ENCODE measurements at regions not wholly inside any gene's neighbourhood (a gene's known extent, or its start where the extent isn't known, plus 50 kb on each side); places are given as distances from the start of the nearest gene placed in this dataset.

DNA sequence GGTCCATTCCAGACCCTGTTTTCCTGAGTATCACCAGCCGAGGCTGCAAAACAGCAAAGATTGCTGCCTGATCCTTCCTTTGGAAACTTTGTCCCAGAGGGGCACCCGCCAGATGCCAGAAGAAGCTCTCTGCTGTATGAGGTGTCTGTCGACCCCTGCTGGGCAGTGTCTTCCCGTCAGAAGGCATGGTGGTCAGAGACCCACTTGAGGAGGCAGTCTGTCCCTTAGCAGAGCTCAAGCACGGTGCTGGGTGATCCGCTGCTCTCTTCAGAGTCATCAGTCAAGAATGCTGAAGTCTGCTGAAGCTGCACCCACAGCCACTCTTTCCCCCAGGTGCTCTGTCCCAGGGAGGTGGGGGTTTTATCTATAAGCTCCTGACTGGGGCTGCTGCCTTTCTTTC, 1121.2 kb downstream of the NSUN3 start:
- H3K27ac ChIP-seq (ENCODE audit: low read length in 2 of 2), result no peak overlapping the region
- ChIA-PET POLR2A (no interaction called here), CTCF (no interaction called here)
- H4K20me1 ChIP-seq (ENCODE audit: control insufficient read depth, insufficient read depth, low read length, poor library complexity, severe bottlenecking), result no peaks in the 10 kb centered on the region
- no peak overlapping the region for H3K4me3 ChIP-seq (ENCODE audit: control extremely low read depth in 1 of 5, extremely low read depth in 1 of 5, insufficient read depth in 1 of 5, low read depth in 2 of 5, low read length in 4 of 5)
- H3K36me3 ChIP-seq (replicated peaks in 1 of 2; ENCODE audit: control extremely low read depth in 1 of 2, control insufficient read depth in 1 of 2, extremely low read depth in 1 of 2, insufficient read depth in 2 of 2, low read length in 1 of 2), result no peaks in the 10 kb centered on the region
- ATAC-seq (ENCODE audit: low read depth), result no peak
- H3K9me3 Mint-ChIP-seq (ENCODE audit: insufficient read depth), result peaks cover 6% of the 10 kb centered on the region
- H3K4me1 ChIP-seq (ENCODE audit: control insufficient read depth in 2 of 2, insufficient read depth in 2 of 2, low read length in 2 of 2), result no peaks in the 10 kb centered on the region
- no peak overlapping the region for H2AFZ ChIP-seq (ENCODE audit: insufficient read depth, low read depth, low read length, poor library complexity, severe bottlenecking)
- no peaks in the 10 kb centered on the region for H3K27me3 Mint-ChIP-seq
- H3K27me3 ChIP-seq (replicated peaks in 1 of 4; ENCODE audit: control extremely low read depth in 1 of 4, control insufficient read depth in 3 of 4, insufficient read depth in 4 of 4, low read length in 3 of 4), result no peaks in the 10 kb centered on the region
- H3K9me3 ChIP-seq (ENCODE audit: control extremely low read depth in 1 of 3, control insufficient read depth in 2 of 3, insufficient read depth in 1 of 3, low read length in 2 of 3), result peaks cover 1 to 10% (median 3%) of the 10 kb centered on the region in 3 donors
- H3K27ac Mint-ChIP-seq, result no peak overlapping the region
- intact Hi-C loops (cut with micrococcal nuclease), result no loop called here
- H3K79me2 ChIP-seq (ENCODE audit: control insufficient read depth, insufficient read depth, low read length), result no peaks in the 10 kb centered on the region
- no peak overlapping the region for H3K4me2 ChIP-seq (replicated peaks; ENCODE audit: low read depth, low read length, poor library complexity, severe bottlenecking)
- H3K4me3 Mint-ChIP-seq, result no peak overlapping the region
- TF ChIP-seq, protein P1, sequence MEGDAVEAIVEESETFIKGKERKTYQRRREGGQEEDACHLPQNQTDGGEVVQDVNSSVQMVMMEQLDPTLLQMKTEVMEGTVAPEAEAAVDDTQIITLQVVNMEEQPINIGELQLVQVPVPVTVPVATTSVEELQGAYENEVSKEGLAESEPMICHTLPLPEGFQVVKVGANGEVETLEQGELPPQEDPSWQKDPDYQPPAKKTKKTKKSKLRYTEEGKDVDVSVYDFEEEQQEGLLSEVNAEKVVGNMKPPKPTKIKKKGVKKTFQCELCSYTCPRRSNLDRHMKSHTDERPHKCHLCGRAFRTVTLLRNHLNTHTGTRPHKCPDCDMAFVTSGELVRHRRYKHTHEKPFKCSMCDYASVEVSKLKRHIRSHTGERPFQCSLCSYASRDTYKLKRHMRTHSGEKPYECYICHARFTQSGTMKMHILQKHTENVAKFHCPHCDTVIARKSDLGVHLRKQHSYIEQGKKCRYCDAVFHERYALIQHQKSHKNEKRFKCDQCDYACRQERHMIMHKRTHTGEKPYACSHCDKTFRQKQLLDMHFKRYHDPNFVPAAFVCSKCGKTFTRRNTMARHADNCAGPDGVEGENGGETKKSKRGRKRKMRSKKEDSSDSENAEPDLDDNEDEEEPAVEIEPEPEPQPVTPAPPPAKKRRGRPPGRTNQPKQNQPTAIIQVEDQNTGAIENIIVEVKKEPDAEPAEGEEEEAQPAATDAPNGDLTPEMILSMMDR (IDR thresholded peaks at IDR 0.05), result no peak
- no peak for TF ChIP-seq EZH2 (IDR thresholded peaks at IDR 0.05; ENCODE audit: borderline replicate concordance, insufficient read depth, low read depth, low read length, poor library complexity, severe bottlenecking)
- H3K9ac ChIP-seq (ENCODE audit: low read length), result no peak overlapping the region
- 86% methylated on average over 6 of the region's 6 CpGs for WGBS (ENCODE audit: insufficient coverage)
- H3K4me1 Mint-ChIP-seq, result no peaks in the 10 kb centered on the region
- DNase-seq, result no peak

DNA sequence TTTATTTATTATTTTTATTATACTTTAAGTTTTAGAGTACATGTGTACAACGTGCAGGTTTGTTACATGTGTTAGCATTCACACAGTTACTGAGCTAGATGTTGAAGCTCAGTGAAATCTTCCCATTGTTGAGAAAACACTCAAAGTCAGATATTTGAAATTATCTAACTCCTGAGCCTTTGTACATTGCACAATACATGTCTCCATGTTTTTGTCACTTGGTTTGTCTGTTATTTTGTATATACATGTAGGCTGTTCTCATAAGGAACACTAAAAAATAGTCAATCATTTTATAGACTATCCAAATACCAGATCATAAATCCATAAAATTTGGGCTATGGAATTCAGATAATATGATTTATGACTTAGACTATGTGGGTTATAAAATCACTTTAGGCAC, 1126.5 kb downstream of the NSUN3 start:
- no peaks in the 10 kb centered on the region for H3K4me1 ChIP-seq (ENCODE audit: control insufficient read depth in 2 of 2, insufficient read depth in 2 of 2, low read length in 2 of 2)
- WGBS (ENCODE audit: insufficient coverage), result no CpG with 5 or more reads among the region's 1 CpG
- POLR2A ChIA-PET, result no interaction called here
- intact Hi-C loops (cut with micrococcal nuclease), result no loop called here
- H3K27ac Mint-ChIP-seq, result no peak overlapping the region
- H3K4me3 Mint-ChIP-seq, result no peak overlapping the region
- no peaks in the 10 kb centered on the region for H3K27me3 ChIP-seq (replicated peaks in 1 of 4; ENCODE audit: control extremely low read depth in 1 of 4, control insufficient read depth in 3 of 4, insufficient read depth in 4 of 4, low read length in 3 of 4)
- no peak overlapping the region for H3K4me2 ChIP-seq (replicated peaks; ENCODE audit: low read depth, low read length, poor library complexity, severe bottlenecking)
- no peaks in the 10 kb centered on the region for H4K20me1 ChIP-seq (ENCODE audit: control insufficient read depth, insufficient read depth, low read length, poor library complexity, severe bottlenecking)
- TF ChIP-seq, protein P1 (IDR thresholded peaks at IDR 0.05), result no peak
- no peak for TF ChIP-seq EZH2 (IDR thresholded peaks at IDR 0.05; ENCODE audit: borderline replicate concordance, insufficient read depth, low read depth, low read length, poor library complexity, severe bottlenecking)
- CTCF ChIA-PET, result no interaction called here
- H2AFZ ChIP-seq (ENCODE audit: insufficient read depth, low read depth, low read length, poor library complexity, severe bottlenecking), result no peak overlapping the region
- H3K9me3 ChIP-seq (ENCODE audit: control extremely low read depth in 1 of 3, control insufficient read depth in 2 of 3, insufficient read depth in 1 of 3, low read length in 2 of 3), result peaks cover 0 to 4% (median 1%) of the 10 kb centered on the region in 3 donors
- no peak overlapping the region for H3K9ac ChIP-seq (ENCODE audit: low read length)
- no peaks in the 10 kb centered on the region for H3K79me2 ChIP-seq (ENCODE audit: control insufficient read depth, insufficient read depth, low read length)
- ATAC-seq (ENCODE audit: low read depth) (no peak), DNase-seq (no peak)
- no peaks in the 10 kb centered on the region for H3K27me3 Mint-ChIP-seq
- H3K4me1 Mint-ChIP-seq, result no peaks in the 10 kb centered on the region
- H3K27ac ChIP-seq (ENCODE audit: low read length in 2 of 2), result no peak overlapping the region
- no peaks in the 10 kb centered on the region for H3K9me3 Mint-ChIP-seq (ENCODE audit: insufficient read depth)
- H3K36me3 ChIP-seq (replicated peaks in 1 of 2; ENCODE audit: control extremely low read depth in 1 of 2, control insufficient read depth in 1 of 2, extremely low read depth in 1 of 2, insufficient read depth in 2 of 2, low read length in 1 of 2), result no peaks in the 10 kb centered on the region
- no peak overlapping the region for H3K4me3 ChIP-seq (ENCODE audit: control extremely low read depth in 1 of 5, extremely low read depth in 1 of 5, insufficient read depth in 1 of 5, low read depth in 2 of 5, low read length in 4 of 5)

All from B cell (primary cell).